Tongue (tissue), 1 donor: ENCODE measurements at regions not wholly inside any gene's neighbourhood (a gene's known extent, or its start where the extent isn't known, plus 50 kb on each side); places are given as distances from the start of the nearest gene placed in this dataset.
A peak's percentile ranks its signal among the peaks of the same experiment; 100 is the strongest.

Experiments used
- DNase-seq: peaks from one replicate; pipeline ENCODE4 v3.0.0-alpha.2; 2015

GRCh38 chr2:16615687-16616615, 49.7 kb downstream of the CYRIA start:
- no peak for DNase-seq

- no peak for DNase-seq
Measured at GRCh38 chr2:16615246-16615645, 50.4 kb downstream of the CYRIA start.

- DNase-seq: peak; percentile 84
Measured at GRCh38 chr2:16614314-16614860, 51.2 kb downstream of the CYRIA start.

- peak; percentile 47 for DNase-seq
Measured at GRCh38 chr2:16613539-16614011, 52.1 kb downstream of the CYRIA start.

- no peak for DNase-seq
Measured at GRCh38 chr2:16612490-16612889, 53.1 kb downstream of the CYRIA start.

GRCh38 chr2:16609786-16610185, 55.8 kb downstream of the CYRIA start:
- DNase-seq: no peak

- peak; percentile 92 for DNase-seq
Measured at GRCh38 chr2:16608661-16609643, 56.7 kb downstream of the CYRIA start.

- no peak for DNase-seq
Measured at GRCh38 chr2:16607301-16607700, 58.3 kb downstream of the CYRIA start.

- no peak for DNase-seq
Measured at GRCh38 chr2:16604236-16604635, 61.4 kb downstream of the CYRIA start.

GRCh38 chr2:16591370-16591933, 74.2 kb downstream of the CYRIA start:
- DNase-seq: no peak

GRCh38 chr2:16589465-16589864, 76.2 kb downstream of the CYRIA start:
- no peak for DNase-seq

GRCh38 chr2:16588565-16588964, 77.1 kb downstream of the CYRIA start:
- DNase-seq: no peak

- no peak for DNase-seq
Measured at GRCh38 chr2:16587601-16588000, 78.0 kb downstream of the CYRIA start.

- DNase-seq: no peak
Measured at GRCh38 chr2:16584824-16585540, 80.7 kb downstream of the CYRIA start.

- no peak for DNase-seq
Measured at GRCh38 chr2:16584084-16584483, 81.5 kb downstream of the CYRIA start.

- no peak for DNase-seq
Measured at GRCh38 chr2:16581241-16581640, 84.4 kb downstream of the CYRIA start.

- DNase-seq: no peak
Measured at GRCh38 chr2:16578081-16578480, 87.6 kb downstream of the CYRIA start.

- DNase-seq: no peak
Measured at GRCh38 chr2:16570516-16570915, 95.1 kb downstream of the CYRIA start.

GRCh38 chr2:16568998-16569784, 96.4 kb downstream of the CYRIA start:
- peak; percentile 57 for DNase-seq

GRCh38 chr2:16566701-16567100, 98.9 kb downstream of the CYRIA start:
- no peak for DNase-seq

- no peak for DNase-seq
Measured at GRCh38 chr2:16565481-16565880, 100.2 kb downstream of the CYRIA start.
